Pancreas (tissue), 10 donors: ENCODE measurements at regions not wholly inside any gene's neighbourhood (a gene's known extent, or its start where the extent isn't known, plus 50 kb on each side); places are given as distances from the start of the nearest gene placed in this dataset.

ENCODE experiments used
- ATAC-seq, 4 donors: fragments of 200-7000 bp; cut with Tn5 transposase; one replicate each; pipeline versions ENCODE4 v1.8.0 to v1.9.1; 2020; ENCODE audit warnings: mild to moderate bottlenecking in 4 of 4, moderate library complexity in 4 of 4
- DNase-seq, 6 donors: peaks; one replicate each; pipeline ENCODE4 v3.0.0-alpha.2; 2020
- FAIRE-seq: peaks from 2 replicates; lab custom pipeline; 2012; peaks lifted over from hg19 to GRCh38; lab: Jason Lieb, UNC
- H3K27ac ChIP-seq, 4 donors: fragments of 200-600 bp; sonication (generic); 1 replicate in 3 of 4; 2 replicates in 1 of 4; pipeline versions ENCODE4 v1.5.0 to v1.8.0; 2020
- H3K27me3 ChIP-seq, 4 donors: fragments of 200-600 bp; one replicate each; pipeline ENCODE4 v1.8.0; 2021
- H3K36me3 ChIP-seq, 3 donors: fragments of 200-600 bp; sonication (generic) in 1 of 3; one replicate each; pipeline versions ENCODE4 v1.5.0 to v1.8.0; 2020 to 2021
- H3K4me1 ChIP-seq, 3 donors: fragments of 200-600 bp; one replicate each; pipeline ENCODE4 v1.8.0; 2021
- H3K4me3 ChIP-seq, 4 donors: fragments of 200-600 bp; sonication (generic) in 2 of 4; one replicate each; pipeline versions ENCODE4 v1.5.0 to v1.8.0; 2020 to 2021
- H3K9me3 ChIP-seq, 4 donors: fragments of 200-600 bp; one replicate each; pipeline ENCODE4 v1.8.0; 2021
- CTCF ChIP-seq, 4 donors: fragments of 200-600 bp; sonication (generic) in 3 of 4; IDR thresholded peaks; one replicate each; pipeline versions ENCODE4 v1.5.0 to v1.8.0; 2021; ENCODE audit warnings: antibody characterized with exemption in 4 of 4
- WGBS, 2 donors: extraction: QIAGEN DNeasy Blood & Tissue Kit; methylation state at CpG; one replicate each; pipeline ENCODE4 v1.1.7; 2013; 5-methylcytosine and 5-hydroxymethylcytosine counted together
- intact Hi-C, 3 donors: fragments of 100-400 bp; cut with DNase I; formaldehyde crosslinking; loops; one replicate each; pipeline versions ENCODE4 v1.11.1 to v1.14.2; 2022
- donor health status: healthy with polysubstance abuse.
- donor health status: DM: no; HTN: no; CAD: no; lungs with moderate emphysema.
- donor health status: DM: no; HTN: no; CAD: no.
- donor health status: control.
- donor health status: control.
- donor health status: Bipolar disorder and iron deficiency.
- donor health status: DM: yes; HTN: yes; CAD: no.
- donor health status: DM: no; HTN: no; CAD: no.
- donor health status: DM: no; HTN: no; CAD: no.
- donor health status: DM: yes; HTN: yes; CAD: no.

DNA sequence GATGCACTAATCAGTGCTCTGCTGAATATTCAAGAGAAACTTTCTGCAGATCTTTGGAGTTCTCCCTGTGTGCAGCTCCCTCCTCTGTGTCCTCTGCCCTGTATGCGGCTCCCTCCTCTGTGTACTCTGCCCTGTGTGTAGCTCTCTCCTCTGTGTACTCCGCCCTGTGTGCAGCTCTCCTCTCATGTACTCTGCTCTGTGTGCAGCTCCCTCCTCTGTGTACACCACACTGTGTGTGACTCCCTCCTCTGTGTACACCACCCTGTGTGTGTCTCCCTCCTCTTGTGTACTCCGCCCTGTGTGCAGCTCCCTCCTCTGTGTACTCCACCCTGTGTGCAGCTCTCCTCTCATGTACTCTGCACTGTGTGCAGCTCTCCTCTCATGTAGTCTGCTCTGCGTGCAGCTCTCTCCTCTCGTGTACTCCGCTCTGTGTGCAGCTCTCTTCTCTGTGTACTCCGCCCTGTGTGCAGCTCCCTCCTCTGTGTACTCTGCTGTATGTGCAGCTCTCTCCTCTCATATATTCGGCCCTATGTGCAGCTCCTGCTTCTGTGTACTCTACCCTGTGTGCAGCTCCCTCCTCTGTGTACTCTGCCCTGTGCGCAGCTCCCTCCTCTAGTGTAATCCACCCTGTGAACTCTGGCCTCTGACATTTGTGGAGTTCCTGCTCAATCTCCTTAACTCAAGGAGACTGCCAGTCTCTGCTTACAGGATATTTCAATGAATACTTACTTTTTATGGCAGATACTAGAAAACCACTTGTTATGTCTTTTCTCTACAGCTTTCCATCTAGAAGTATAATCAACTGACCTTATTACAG lies 280.4 kb downstream of the GLRX3 start:
- H3K27ac ChIP-seq = no peak overlapping the region
- 78 to 83% methylated on average over 9 of the region's 9 CpGs for WGBS, 2 donors
- TF ChIP-seq CTCF (IDR thresholded peaks at IDR 0.05) = no peak
- FAIRE-seq (no peak), ATAC-seq (no peak), DNase-seq (no peak)
- peaks cover 0 to 5% (median 0%) of the 10 kb centered on the region in 3 donors for H3K4me1 ChIP-seq
- H3K36me3 ChIP-seq = no peaks in the 10 kb centered on the region
- no peak overlapping the region for H3K4me3 ChIP-seq
- no peaks in the 10 kb centered on the region for H3K27me3 ChIP-seq
- H3K9me3 ChIP-seq = no peaks in the 10 kb centered on the region
- intact Hi-C loops = no loop called here

DNA sequence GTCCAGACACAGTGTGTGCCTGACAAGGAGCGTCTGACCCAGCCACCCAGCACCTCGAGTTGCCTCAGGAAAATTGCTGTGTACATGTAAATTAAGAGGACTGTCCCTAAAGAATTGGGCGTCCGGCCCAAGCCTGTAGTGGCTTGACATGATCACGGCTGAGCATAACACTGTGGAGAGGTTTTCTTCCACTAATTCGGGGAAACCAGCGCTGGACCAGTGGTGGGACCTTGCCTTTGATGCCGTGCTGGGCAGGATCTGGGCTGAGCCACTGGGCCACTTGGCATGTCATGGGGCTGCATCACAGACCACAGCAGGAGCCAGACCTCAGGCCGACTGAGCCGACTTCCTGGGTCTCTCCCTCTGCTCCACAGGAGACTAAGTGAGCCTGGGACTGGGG lies 282.5 kb downstream of the GLRX3 start:
- no peak overlapping the region for H3K4me3 ChIP-seq
- no peaks in the 10 kb centered on the region for H3K36me3 ChIP-seq
- WGBS, 2 donors = 81% methylated on average over 10 of the region's 10 CpGs
- H3K27ac ChIP-seq = no peak overlapping the region
- no peak for TF ChIP-seq CTCF (IDR thresholded peaks at IDR 0.05)
- ATAC-seq (no peak), FAIRE-seq (no peak), DNase-seq (peak in 1 of 6 donors; percentile 3)
- H3K27me3 ChIP-seq = no peaks in the 10 kb centered on the region
- H3K4me1 ChIP-seq = no peaks in the 10 kb centered on the region
- intact Hi-C loops = no loop called here
- no peaks in the 10 kb centered on the region for H3K9me3 ChIP-seq

DNA sequence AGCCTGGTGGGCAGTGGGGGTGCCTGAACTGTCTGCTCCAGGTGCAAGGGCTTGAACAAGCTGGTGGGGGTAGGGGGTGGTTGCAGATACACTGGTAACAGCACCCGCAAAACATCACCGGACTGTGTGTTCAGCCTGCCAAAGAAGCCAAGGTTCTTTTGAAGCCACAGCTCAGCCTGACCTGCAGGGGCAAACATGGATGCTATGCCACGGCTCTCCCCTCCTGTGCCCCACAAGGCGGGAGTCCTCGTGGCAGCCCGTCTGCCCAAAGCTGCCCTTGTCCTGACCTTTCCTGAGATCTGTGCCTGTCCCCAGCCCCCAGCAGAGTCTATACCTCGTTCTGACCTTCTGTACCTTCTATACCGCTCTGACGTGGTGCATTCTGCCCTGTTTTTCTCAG lies 285.7 kb downstream of the GLRX3 start:
- no peak overlapping the region for H3K27ac ChIP-seq
- FAIRE-seq (no peak), DNase-seq (no peak), ATAC-seq (no peak)
- H3K9me3 ChIP-seq = no peaks in the 10 kb centered on the region
- H3K36me3 ChIP-seq = no peaks in the 10 kb centered on the region
- no peaks in the 10 kb centered on the region for H3K27me3 ChIP-seq
- WGBS, 2 donors = 76 to 83% methylated on average over 9 of the region's 9 CpGs
- intact Hi-C loops = no loop called here
- H3K4me3 ChIP-seq = no peak overlapping the region
- no peak for TF ChIP-seq CTCF (IDR thresholded peaks at IDR 0.05)
- H3K4me1 ChIP-seq = no peaks in the 10 kb centered on the region

- intact Hi-C loops = no loop called here
- H3K9me3 ChIP-seq = no peaks in the 10 kb centered on the region
- no peak for ATAC-seq
- TF ChIP-seq CTCF (IDR thresholded peaks at IDR 0.05) = no peak
- FAIRE-seq = no peak
- no peaks in the 10 kb centered on the region for H3K36me3 ChIP-seq
- WGBS, 2 donors = 73 to 75% methylated on average over 12 of the region's 12 CpGs
- no peak overlapping the region for H3K4me3 ChIP-seq
- no peaks in the 10 kb centered on the region for H3K27me3 ChIP-seq
- no peak for DNase-seq
- no peaks in the 10 kb centered on the region for H3K4me1 ChIP-seq
- no peak overlapping the region for H3K27ac ChIP-seq
These were observed 286.5 kb downstream of the GLRX3 start for GRCh38 chr10:130422366-130423324.
